ENCODE measurements at regions not wholly inside any gene's neighbourhood (a gene's known extent, or its start where the extent isn't known, plus 50 kb on each side); places are given as distances from the start of the nearest gene placed in this dataset.

- no peak for DNase-seq
These were observed 277.7 kb downstream of the TMEM167A start for GRCh38 chr5:82799361-82800077.

GRCh38 chr5:82798676-82799075, 278.5 kb downstream of the TMEM167A start:
- no peak for DNase-seq

GRCh38 chr5:82796643-82797416, 280.4 kb downstream of the TMEM167A start:
- no peak for DNase-seq

- no peak for DNase-seq
These were observed 282.3 kb downstream of the TMEM167A start for GRCh38 chr5:82794876-82795275.

- peak; percentile 15 for DNase-seq
These were observed 283.3 kb downstream of the TMEM167A start for GRCh38 chr5:82793808-82794419.

GRCh38 chr5:82792096-82792495, 285.1 kb downstream of the TMEM167A start:
- no peak for DNase-seq

- no peak for DNase-seq
These were observed 288.1 kb downstream of the TMEM167A start for GRCh38 chr5:82789095-82789494.

GRCh38 chr5:82786748-82787147, 290.4 kb downstream of the TMEM167A start:
- no peak for DNase-seq

GRCh38 chr5:82785882-82786509, 291.2 kb downstream of the TMEM167A start:
- no peak for DNase-seq

- no peak for DNase-seq
These were observed 291.7 kb downstream of the TMEM167A start for GRCh38 chr5:82785456-82785855.

GRCh38 chr5:82784521-82784920, 292.7 kb downstream of the TMEM167A start:
- no peak for DNase-seq

GRCh38 chr5:82777106-82777505, 300.1 kb downstream of the TMEM167A start:
- DNase-seq = no peak

GRCh38 chr5:82772281-82772680, 304.9 kb downstream of the TMEM167A start:
- DNase-seq = no peak

GRCh38 chr5:82766206-82766605, 311.0 kb downstream of the TMEM167A start:
- no peak for DNase-seq

GRCh38 chr5:82765765-82766164, 311.4 kb downstream of the TMEM167A start:
- DNase-seq = no peak

- no peak for DNase-seq
These were observed 316.3 kb downstream of the TMEM167A start for GRCh38 chr5:82760856-82761255.

GRCh38 chr5:82758881-82759280, 318.3 kb downstream of the TMEM167A start:
- no peak for DNase-seq

GRCh38 chr5:82754759-82755158, 322.4 kb downstream of the TMEM167A start:
- no peak for DNase-seq

- DNase-seq = no peak
These were observed 323.0 kb downstream of the TMEM167A start for GRCh38 chr5:82754036-82754746.

- no peak for DNase-seq
These were observed 323.8 kb downstream of the TMEM167A start for GRCh38 chr5:82753374-82753773.

GRCh38 chr5:82749461-82749820, 327.8 kb downstream of the TMEM167A start:
- no peak for DNase-seq

- no peak for DNase-seq
These were observed 328.3 kb downstream of the TMEM167A start for GRCh38 chr5:82748688-82749460.

All from HCEC 1CT (cell line).